GM19023 (cell line): ENCODE measurements at regions not wholly inside any gene's neighbourhood (a gene's known extent, or its start where the extent isn't known, plus 50 kb on each side); places are given as distances from the start of the nearest gene placed in this dataset.
"Not testable (repeated sequence)": the region's sequence is repeated elsewhere in the genome, so short reads cannot be mapped to it uniquely, and the experiment has no call there.

Source experiments
- ATAC-seq: cut with Tn5 transposase; IDR thresholded peaks from one replicate; pipeline ENCODE4 v1.9.1; 2021; ENCODE audit warnings: mild to moderate bottlenecking, moderate library complexity; ENCODE audit not compliant: unreplicated experiment

GRCh38 chr21:35482933-35483662 is 434.0 kb upstream of the RUNX1 start:
- no peak for ATAC-seq

GRCh38 chr21:35482096-35482495 is 433.0 kb upstream of the RUNX1 start:
- no peak for ATAC-seq

- no peak for ATAC-seq
These were observed 431.9 kb upstream of the RUNX1 start for GRCh38 chr21:35481005-35481404.

GRCh38 chr21:35479529-35479928 is 430.4 kb upstream of the RUNX1 start:
- no peak for ATAC-seq

GRCh38 chr21:35479065-35479448 is 430.0 kb upstream of the RUNX1 start:
- no peak for ATAC-seq

- ATAC-seq = no peak
These were observed 429.3 kb upstream of the RUNX1 start for GRCh38 chr21:35478161-35479064.

- no peak for ATAC-seq
These were observed 428.5 kb upstream of the RUNX1 start for GRCh38 chr21:35477622-35478021.

- no peak for ATAC-seq
These were observed 427.7 kb upstream of the RUNX1 start for GRCh38 chr21:35476621-35477395.

- no peak for ATAC-seq
These were observed 426.7 kb upstream of the RUNX1 start for GRCh38 chr21:35475762-35476161.

- ATAC-seq = no peak
These were observed 425.9 kb upstream of the RUNX1 start for GRCh38 chr21:35475009-35475408.

- ATAC-seq = no peak
These were observed 424.4 kb upstream of the RUNX1 start for GRCh38 chr21:35473496-35473895.

GRCh38 chr21:35470522-35470921 is 421.4 kb upstream of the RUNX1 start:
- no peak for ATAC-seq

- ATAC-seq = no peak
These were observed 420.4 kb upstream of the RUNX1 start for GRCh38 chr21:35469498-35469897.

GRCh38 chr21:35468991-35469390 is 419.9 kb upstream of the RUNX1 start:
- no peak for ATAC-seq

GRCh38 chr21:35467566-35467965 is 418.5 kb upstream of the RUNX1 start:
- ATAC-seq = no peak

GRCh38 chr21:35466681-35467080 is 417.6 kb upstream of the RUNX1 start:
- not testable (repeated sequence) for ATAC-seq

GRCh38 chr21:35465741-35466140 is 416.6 kb upstream of the RUNX1 start:
- no peak for ATAC-seq

GRCh38 chr21:35461700-35462099 is 412.6 kb upstream of the RUNX1 start:
- ATAC-seq = no peak

- ATAC-seq = no peak
These were observed 411.3 kb upstream of the RUNX1 start for GRCh38 chr21:35460441-35460840.

- no peak for ATAC-seq
These were observed 409.3 kb upstream of the RUNX1 start for GRCh38 chr21:35458405-35458804.

- ATAC-seq = no peak
These were observed 408.1 kb upstream of the RUNX1 start for GRCh38 chr21:35457097-35457804.
